ENCODE measurements at regions not wholly inside any gene's neighbourhood (a gene's known extent, or its start where the extent isn't known, plus 50 kb on each side); places are given as distances from the start of the nearest gene placed in this dataset.
"Not testable (repeated sequence)": the region's sequence is repeated elsewhere in the genome, so short reads cannot be mapped to it uniquely, and the experiment has no call there.

- no peak for DNase-seq (ENCODE audit: low read depth in 4 of 4, low spot score in 3 of 4)
Observed at GRCh38 chr5:67673180-67673579, 476.6 kb upstream of the CD180 start.

- no peak for DNase-seq (ENCODE audit: low read depth in 4 of 4, low spot score in 3 of 4)
Observed at GRCh38 chr5:67672636-67673035, 476.0 kb upstream of the CD180 start.

GRCh38 chr5:67669916-67670315 lies 473.3 kb upstream of the CD180 start:
- DNase-seq (ENCODE audit: low read depth in 4 of 4, low spot score in 3 of 4) = no peak

DNA sequence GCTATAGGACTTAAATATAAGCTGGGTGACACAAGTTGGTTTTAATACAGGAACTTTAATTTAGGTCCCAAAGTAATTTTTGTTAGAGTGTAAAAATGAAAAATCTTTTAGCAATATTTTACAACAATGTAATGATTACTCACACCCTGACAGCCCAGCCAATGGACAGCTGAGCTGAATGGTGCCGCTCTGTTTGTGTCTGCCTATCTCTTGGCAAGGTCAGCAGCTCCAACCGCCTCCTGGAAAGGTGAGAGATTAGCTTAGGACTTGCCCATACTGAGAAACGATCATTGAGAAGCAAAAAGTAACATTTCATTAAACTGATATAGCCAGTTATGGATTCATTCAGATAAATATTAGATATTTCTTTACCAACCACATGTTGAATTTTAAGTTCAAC lies 463.6 kb upstream of the CD180 start:
- no peak for DNase-seq (ENCODE audit: low read depth in 4 of 4, low spot score in 3 of 4)

DNA sequence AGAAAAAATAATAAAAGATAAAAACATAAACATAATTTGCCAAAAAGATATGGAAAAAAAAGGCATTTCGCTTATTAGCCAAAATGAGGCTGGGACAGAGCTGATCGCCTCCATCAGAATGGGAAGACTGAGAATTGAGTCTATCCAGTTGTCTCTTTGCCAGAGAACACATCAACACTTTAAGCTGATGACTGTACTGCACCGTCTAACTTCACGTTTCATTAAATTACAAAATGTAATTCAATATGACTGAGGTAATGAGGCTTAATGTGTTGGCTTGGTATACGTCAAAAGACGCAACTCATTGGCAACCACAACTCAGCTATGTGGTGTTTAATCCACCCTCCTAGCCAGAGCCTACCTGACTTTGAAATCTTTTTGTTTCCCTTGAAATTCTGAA lies 462.7 kb upstream of the CD180 start:
- no peak for DNase-seq (ENCODE audit: low read depth in 4 of 4, low spot score in 3 of 4)

DNA sequence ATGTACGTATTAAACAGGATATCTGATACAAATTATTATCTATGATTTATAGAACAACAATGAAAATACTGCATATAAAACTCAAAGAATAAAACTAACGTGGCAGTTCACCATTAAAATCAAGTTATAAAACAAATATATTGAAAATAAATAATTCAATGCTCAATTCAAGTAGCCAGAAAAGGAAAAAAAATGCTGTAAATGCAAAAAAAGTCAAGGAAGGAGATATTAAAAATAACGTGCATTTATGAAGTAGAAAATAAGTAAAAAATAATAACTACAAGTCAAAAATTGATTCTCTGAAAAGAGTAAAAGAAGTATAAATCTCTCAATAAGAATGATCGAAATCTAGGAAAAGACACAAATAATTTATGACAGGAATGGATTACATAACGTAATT lies 460.5 kb upstream of the CD180 start:
- no peak for DNase-seq (ENCODE audit: low read depth in 4 of 4, low spot score in 3 of 4)

GRCh38 chr5:67652201-67652600 lies 455.6 kb upstream of the CD180 start:
- no peak for DNase-seq (ENCODE audit: low read depth in 4 of 4, low spot score in 3 of 4)

GRCh38 chr5:67651180-67651579 lies 454.6 kb upstream of the CD180 start:
- no peak for DNase-seq (ENCODE audit: low read depth in 4 of 4, low spot score in 3 of 4)

DNA sequence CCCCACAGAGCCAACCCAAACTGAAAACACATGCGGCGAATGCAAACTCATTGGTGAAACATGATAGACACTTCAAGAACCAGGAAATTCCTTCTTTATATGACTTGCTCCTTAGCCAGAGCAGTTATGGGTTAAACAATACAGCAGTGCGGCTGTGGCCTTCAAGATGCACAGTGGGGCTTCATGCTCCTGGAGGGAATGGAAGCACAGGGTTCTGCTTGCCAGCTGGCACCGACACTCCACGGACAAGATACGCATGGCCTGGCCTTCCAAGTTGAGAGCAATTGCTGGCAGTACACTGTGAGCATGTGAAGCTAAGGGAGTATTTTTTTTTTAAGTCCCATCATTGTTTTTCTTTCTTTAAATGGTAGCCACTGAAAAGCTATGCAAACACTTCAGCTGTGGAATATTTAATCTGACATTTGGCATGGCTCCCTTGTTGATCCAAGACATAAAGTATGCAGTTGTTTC lies 451.6 kb upstream of the CD180 start:
- peak in 3 of 4 donors; percentile 28 to 36 (median 36) for DNase-seq (ENCODE audit: low read depth in 4 of 4, low spot score in 3 of 4)

GRCh38 chr5:67647772-67648171 lies 451.2 kb upstream of the CD180 start:
- DNase-seq (ENCODE audit: low read depth in 4 of 4, low spot score in 3 of 4) = no peak

GRCh38 chr5:67644221-67644920 lies 447.8 kb upstream of the CD180 start:
- no peak for DNase-seq (ENCODE audit: low read depth in 4 of 4, low spot score in 3 of 4)

DNA sequence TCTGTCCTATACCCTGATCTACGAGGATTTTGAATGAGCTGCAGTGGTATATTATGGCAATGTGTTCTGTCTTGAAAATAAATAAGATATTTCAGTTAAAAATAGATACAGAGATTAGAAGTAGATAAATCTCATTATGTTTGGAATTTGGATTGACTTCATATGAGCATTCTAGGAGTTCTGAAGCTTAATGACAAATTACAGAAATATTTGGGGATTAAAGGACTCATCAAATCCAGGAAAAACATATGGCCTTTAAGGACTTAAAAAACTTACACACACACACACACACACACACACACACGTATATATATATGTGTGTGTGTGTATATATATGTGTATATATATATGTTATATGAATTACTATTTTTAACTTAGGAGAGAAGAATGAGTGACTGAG lies 446.9 kb upstream of the CD180 start:
- DNase-seq (ENCODE audit: low read depth in 4 of 4, low spot score in 3 of 4) = no peak

DNA sequence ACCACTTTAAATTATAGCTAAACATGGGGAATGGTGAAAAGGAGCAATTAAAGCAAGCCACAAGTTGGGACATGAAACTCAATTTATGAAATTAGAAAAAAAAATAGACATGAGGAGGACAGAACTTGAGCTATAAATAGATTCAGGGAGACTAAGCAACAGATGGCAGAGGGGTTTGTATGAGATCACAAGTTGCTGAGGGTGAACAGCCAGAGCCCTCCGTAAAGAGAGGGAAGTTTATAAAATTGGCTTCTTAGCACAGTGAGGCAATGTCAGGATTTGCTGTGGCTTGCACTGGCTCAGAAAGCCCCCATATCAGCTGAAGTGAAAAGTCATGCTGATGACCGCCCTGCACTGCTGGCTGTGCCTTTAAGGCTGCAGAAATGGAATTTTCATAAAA lies 443.4 kb upstream of the CD180 start:
- no peak for DNase-seq (ENCODE audit: low read depth in 4 of 4, low spot score in 3 of 4)

DNA sequence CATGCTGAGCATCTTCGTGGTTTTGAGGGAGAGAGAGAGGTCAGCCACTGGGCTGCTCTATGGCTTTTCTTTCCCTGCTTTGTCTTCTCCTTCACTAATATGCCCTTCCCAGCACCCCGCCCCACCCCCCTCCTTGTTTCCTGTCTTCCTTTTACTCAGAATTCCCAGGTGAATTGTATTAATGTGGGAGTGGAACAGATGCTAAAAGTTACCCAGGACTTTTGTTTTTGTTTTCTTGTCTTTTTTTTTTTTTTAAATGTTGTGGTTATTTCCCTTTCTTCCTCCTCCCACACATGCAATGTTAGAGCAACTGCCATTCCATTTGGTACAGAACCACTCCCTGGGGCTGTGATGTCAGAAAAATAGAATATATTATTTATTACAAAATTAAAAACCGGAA lies 442.7 kb upstream of the CD180 start:
- DNase-seq (ENCODE audit: low read depth in 4 of 4, low spot score in 3 of 4) = no peak

DNA sequence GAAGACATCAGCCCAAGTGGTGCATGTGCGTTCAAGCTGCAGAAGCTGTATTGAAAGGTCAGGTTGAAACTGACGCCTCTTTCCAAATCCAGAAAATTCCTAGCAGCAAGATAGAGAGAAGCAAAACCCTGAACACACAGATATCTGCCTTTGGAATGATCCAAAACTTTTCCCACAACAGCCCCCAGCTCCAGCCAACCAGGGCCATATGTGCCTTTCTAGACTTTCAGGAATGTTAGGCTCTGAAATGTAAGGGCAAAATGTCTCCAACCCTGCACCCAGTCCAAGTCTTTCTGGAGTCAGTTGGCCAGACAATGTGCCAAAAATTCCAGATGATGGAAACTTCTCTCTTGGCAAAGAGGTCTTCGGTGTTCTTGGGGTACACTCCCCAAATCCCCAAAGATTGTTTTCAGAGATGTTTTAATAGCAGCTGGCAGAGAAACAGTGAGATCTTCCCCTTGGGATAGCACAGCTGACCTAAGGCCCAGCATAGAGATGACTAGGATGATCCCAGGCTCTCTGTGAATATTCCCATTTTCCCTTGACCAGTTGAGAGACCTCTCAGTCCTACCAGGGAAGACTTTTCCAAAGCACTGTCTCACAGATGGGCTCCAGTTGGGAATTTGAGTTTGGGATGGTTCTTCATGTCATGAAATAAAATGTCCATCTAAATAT lies 440.4 kb upstream of the CD180 start:
- DNase-seq (ENCODE audit: low read depth in 4 of 4, low spot score in 3 of 4) = no peak

DNA sequence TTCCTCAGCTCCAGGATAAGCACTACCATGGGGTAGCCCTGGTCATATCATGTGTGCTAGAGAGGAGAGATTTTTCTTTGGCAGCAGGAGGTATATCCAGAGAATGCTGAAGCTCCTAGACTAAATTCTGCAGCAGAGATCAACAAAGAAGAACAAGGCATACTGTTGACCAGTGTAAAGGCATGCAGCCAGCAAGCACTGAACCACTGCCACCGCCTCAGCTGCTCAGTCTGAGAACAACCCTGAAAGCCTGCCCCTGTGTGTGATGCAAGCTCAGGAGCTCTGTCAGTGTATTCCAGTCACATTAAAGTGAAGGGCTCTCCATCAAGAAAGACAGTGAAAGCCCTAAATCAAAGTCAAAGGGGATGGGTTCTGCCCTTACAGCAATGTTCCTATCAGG lies 439.5 kb upstream of the CD180 start:
- no peak for DNase-seq (ENCODE audit: low read depth in 4 of 4, low spot score in 3 of 4)

DNA sequence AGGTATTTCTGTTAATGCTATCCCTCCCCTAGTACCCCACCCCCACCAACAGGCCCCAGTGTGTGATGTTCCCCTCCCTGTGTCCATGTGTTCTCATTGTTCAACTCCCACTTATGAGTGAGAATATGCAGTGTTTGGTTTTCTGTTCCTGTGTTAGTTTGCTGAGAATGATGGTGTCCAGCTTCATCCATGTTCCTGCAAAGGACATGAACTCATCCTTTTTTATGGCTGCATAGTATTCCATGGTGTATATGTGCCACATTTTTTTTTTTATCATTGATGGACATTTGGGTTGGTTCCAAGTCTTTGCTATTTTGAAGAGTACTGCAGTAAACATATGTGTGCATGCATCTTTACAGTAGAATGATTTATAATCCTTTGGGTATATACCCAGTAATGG lies 430.5 kb upstream of the CD180 start:
- DNase-seq (ENCODE audit: low read depth in 4 of 4, low spot score in 3 of 4) = not testable (repeated sequence)

GRCh38 chr5:67623078-67623477 lies 426.5 kb upstream of the CD180 start:
- DNase-seq (ENCODE audit: low read depth in 4 of 4, low spot score in 3 of 4) = no peak

DNA sequence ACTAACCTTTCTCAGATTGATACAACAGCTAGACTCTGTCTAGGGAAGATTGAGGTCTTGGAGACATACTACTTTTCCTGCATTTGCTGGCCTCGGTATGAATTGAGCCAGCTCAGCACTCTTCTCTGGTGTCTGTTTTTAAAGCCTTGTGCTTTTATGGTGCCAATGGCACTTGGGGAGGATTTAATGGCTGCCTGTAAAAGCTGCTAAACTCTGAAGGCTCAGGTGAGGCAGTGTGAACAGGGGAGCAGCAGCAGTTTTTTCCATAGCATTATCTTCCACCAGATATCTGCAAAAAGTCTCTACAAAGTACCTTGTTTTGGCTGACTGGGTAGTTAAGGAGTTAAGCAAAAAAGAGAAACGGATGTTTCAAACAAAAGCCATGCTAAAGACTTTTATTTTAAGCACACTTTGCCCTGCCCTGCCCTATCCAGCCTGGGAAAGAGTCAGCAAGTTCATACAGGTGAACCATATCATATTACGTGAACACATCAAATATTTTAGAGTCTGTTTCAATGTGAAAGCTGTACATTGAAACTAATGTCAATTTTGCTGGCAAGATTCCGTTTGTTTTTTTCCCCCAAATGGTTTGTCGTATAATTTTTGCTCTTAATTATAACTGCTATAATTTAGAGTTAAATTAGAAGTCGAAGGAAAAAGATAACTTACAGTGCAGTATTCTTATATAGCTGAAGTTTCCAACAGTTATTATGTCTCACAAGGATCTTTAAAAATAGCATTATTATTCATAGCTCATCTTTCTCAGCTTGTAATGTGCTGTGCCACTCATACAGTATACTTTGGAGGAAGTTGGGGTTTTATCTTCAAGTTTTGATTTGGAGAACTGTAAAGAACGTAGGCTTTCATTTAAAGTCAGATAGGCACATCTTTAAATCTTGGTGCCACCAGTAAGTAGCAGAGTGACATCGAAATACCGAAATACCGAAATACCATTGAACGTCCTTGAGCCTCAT lies 424.1 kb upstream of the CD180 start:
- DNase-seq (ENCODE audit: low read depth in 4 of 4, low spot score in 3 of 4) = no peak

GRCh38 chr5:67619636-67620035 lies 423.0 kb upstream of the CD180 start:
- DNase-seq (ENCODE audit: low read depth in 4 of 4, low spot score in 3 of 4) = no peak

DNA sequence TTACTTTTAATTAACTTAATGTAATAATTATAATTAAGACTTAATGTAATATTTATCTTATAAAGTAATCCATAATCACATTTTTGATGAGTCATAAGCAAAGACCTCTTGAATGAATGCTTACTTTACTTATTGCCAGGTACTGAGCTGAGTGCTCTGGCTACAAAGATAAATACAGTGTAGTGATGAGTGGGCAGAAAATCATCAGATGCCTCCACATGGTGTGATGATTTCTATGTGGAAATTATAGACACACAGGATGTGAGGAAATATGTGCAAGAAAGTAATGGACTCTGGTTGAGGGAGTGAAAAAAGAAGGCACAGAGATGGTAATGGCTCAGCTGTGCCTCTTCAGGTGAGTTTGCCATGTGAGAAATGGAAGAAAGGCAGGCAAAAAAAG lies 422.6 kb upstream of the CD180 start:
- DNase-seq (ENCODE audit: low read depth in 4 of 4, low spot score in 3 of 4) = no peak

Data from right renal pelvis (tissue), 4 donors.